ENCODE measurements at regions not wholly inside any gene's neighbourhood (a gene's known extent, or its start where the extent isn't known, plus 50 kb on each side); places are given as distances from the start of the nearest gene placed in this dataset.

DNA sequence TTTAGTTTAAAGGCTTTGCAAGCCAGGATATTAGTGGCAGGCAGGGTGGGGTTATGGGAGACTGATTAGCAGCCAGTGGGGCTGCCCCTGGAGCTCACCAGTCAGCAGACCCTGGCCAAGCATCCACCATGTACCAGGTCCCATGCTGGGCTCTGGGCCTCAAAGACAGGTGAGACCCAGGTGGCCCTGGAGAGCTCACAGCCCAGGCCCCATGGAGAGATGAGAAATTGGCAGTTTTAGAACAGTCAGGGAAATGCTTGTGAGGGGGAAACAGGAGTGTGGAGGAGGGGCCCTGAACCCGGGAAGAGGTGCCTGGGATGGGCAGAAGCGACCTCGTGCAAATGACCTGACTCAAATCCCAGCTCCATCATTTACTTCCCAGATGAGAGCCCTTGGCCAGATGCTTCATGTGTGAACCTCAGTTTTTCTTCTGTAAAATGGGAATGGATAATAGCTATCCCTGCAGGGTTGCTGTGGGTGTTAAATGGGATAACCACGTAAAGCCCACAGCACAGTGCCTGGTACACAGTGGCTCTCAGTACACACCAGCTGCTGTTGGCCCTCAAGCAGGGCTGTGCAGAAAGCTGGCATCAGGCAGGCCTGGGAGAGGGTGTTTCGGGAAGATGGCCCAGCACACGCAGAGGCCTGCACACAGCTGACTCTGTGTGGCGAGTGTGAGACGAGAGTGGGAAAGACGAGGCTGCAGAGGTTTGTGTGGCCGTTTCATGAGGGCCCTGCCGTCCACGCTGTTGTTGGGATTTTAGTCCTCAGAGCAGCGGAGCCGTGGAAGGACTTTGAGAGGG lies 518.5 kb downstream of the PTPRU start:
- TF ChIP-seq MYC (IDR thresholded peaks at IDR 0.05; ENCODE audit: low read depth, low read length) (no peak), POLR2A (IDR thresholded peaks at IDR 0.05; ENCODE audit: extremely low read depth, insufficient read length) (no peak)
- TF ChIP-seq, protein P1, sequence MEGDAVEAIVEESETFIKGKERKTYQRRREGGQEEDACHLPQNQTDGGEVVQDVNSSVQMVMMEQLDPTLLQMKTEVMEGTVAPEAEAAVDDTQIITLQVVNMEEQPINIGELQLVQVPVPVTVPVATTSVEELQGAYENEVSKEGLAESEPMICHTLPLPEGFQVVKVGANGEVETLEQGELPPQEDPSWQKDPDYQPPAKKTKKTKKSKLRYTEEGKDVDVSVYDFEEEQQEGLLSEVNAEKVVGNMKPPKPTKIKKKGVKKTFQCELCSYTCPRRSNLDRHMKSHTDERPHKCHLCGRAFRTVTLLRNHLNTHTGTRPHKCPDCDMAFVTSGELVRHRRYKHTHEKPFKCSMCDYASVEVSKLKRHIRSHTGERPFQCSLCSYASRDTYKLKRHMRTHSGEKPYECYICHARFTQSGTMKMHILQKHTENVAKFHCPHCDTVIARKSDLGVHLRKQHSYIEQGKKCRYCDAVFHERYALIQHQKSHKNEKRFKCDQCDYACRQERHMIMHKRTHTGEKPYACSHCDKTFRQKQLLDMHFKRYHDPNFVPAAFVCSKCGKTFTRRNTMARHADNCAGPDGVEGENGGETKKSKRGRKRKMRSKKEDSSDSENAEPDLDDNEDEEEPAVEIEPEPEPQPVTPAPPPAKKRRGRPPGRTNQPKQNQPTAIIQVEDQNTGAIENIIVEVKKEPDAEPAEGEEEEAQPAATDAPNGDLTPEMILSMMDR (IDR thresholded peaks at IDR 0.05; ENCODE audit: low read depth, low read length), result no peak

All from NB4 (cell line).